H1 (cell line): ENCODE measurements at regions not wholly inside any gene's neighbourhood (a gene's known extent, or its start where the extent isn't known, plus 50 kb on each side); places are given as distances from the start of the nearest gene placed in this dataset.

Experiments
- CTBP2 ChIP-seq: IDR thresholded peaks from 2 replicates; pipeline ENCODE4 v1.7.0; 2011; ENCODE audit warnings: borderline replicate concordance, mild to moderate bottlenecking, moderate library complexity, mixed read lengths, low read length; ENCODE audit not compliant: insufficient read depth, insufficient read length
- EP300 ChIP-seq, 2 experiments: IDR thresholded peaks; 1 replicate in 1 of 2; 2 replicates in 1 of 2; pipeline ENCODE4 v1.6.1; 2011 to 2012; ENCODE audit warnings: low read depth in 2 of 2, low read length in 2 of 2, mild to moderate bottlenecking in 2 of 2, borderline replicate concordance in 1 of 2, inconsistent platforms in 1 of 2, moderate library complexity in 1 of 2
- FOSL1 ChIP-seq: IDR thresholded peaks from 2 replicates; pipeline ENCODE4 v1.6.1; 2011; ENCODE audit warnings: mild to moderate bottlenecking, low read depth, low read length, moderate library complexity; ENCODE audit not compliant: insufficient read depth
- GABPA ChIP-seq: IDR thresholded peaks from 2 replicates; pipeline ENCODE4 v1.6.1; 2011; ENCODE audit warnings: mild to moderate bottlenecking, low read length, moderate library complexity, borderline replicate concordance; ENCODE audit not compliant: insufficient read depth
- MAFK ChIP-seq: IDR thresholded peaks from 2 replicates; pipeline ENCODE4 v1.6.1; 2012; ENCODE audit warnings: low read depth, mild to moderate bottlenecking, improper control_type of control experiment, low read length
- POLR2A ChIP-seq, 2 experiments: IDR thresholded peaks; 1 replicate in 1 of 2; 2 replicates in 1 of 2; pipeline ENCODE4 v1.6.1; 2011; ENCODE audit warnings: low read depth in 2 of 2, low read length in 2 of 2, mild to moderate bottlenecking in 2 of 2; ENCODE audit errors: control extremely low read depth in 1 of 2
- POLR2AphosphoS5 ChIP-seq: IDR thresholded peaks from 2 replicates; pipeline ENCODE4 v1.6.1; 2011; ENCODE audit warnings: low read depth, low read length
- SAP30 ChIP-seq: fragments of 300-600 bp; sonication (generic); IDR thresholded peaks from 2 replicates; pipeline ENCODE4 v1.7.1; 2012; ENCODE audit warnings: low read length, moderate library complexity, mild to moderate bottlenecking, inconsistent platforms; ENCODE audit not compliant: insufficient read depth, insufficient replicate concordance
- SP1 ChIP-seq: IDR thresholded peaks from 2 replicates; pipeline ENCODE4 v1.6.1; 2011; ENCODE audit warnings: low read depth, low read length
- TAF7 ChIP-seq: optimal IDR thresholded peaks from 2 replicates; pipeline ENCODE3; 2011; ENCODE audit warnings: low read depth, mild to moderate bottlenecking, inconsistent platforms, low read length, moderate library complexity, borderline replicate concordance

DNA sequence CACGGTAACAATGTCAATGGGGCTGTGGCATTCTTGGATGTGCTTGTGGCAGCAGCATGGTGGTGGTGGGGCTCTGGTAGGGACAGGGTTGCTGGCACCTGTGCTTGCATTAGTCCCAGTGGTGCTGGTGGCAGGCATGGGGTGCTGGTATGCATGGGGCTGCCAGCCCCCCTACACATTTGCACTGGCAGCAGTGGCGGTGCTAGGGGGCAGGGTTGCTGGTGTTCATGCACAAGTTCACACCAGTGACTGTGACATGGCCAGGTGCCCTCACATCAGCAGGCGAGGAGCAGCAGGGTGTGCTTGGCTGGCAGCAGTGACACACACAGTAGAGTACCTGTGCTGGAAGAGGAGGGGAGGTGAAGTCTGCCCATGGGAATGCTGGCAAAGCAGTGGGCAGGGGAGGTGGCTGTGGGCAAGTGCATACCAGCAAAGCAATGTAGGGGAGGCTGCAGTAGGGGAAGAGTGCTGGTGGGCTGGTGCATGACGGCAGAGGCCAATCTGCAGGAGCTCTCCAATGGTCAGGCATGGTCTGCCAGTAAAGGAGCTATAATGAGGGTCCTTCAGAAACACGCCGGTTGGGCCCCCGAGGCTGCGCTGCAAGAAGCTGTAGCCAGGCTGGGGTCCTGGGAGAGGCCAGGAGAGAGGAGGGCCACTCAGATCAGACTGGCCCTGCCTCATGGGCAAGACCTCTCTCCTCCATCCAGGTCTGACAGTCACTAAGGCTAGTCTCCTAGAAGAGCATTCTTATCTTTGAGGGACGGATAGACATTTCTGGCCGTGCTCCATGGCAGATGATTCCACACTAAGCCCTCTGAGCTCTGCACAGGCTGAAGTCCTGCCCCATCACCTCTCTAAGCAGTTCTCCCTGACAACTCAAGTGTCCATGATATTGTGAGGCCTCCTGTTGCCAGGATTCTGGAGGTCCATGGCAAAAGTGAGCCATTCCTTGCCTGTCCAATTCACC is 406.4 kb downstream of the SEMA3D start (continued):
- TF ChIP-seq CTBP2 (no peak), EP300 (IDR thresholded peaks at IDR 0.05; ENCODE audit: borderline replicate concordance in 1 of 2, low read depth in 2 of 2, low read length in 2 of 2) (no peak), FOSL1 (no peak), GABPA (no peak), MAFK (no peak), SP1 (no peak), POLR2AphosphoS5 (no peak), POLR2A (IDR thresholded peaks at IDR 0.05; ENCODE audit: control extremely low read depth in 1 of 2, low read depth in 2 of 2, low read length in 2 of 2) (no peak), SAP30 (no peak), TAF7 (no peak)
- TF ChIP-seq, all 59 proteins: peak for 0
